ENCODE measurements at regions not wholly inside any gene's neighbourhood (a gene's known extent, or its start where the extent isn't known, plus 50 kb on each side); places are given as distances from the start of the nearest gene placed in this dataset.

DNA sequence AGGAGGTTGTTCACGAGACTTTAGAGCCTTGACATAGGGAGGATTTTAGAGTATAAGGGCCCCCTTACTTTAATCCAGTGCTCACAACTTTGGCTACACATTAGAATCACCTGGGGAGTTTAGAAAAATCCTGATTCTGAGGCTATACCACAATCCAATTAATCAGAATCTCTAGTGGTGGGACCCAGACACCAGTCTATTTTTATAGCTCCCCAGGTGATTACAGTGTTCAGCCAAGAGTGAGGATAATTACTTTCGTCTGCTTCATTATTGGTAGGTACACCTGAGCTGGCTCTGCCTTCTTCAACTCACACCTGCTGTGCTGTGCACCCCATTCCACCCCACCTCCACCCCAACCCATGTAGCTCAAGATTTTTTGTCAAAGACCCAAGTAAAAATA is 141.3 kb upstream of the EPB41L4A start:
- DNase-seq (ENCODE audit: low read depth), result no peak
- H3K4me3 ChIP-seq (ENCODE audit: low read depth, low read length), result no peak overlapping the region
- no peak for TF ChIP-seq CTCF (IDR thresholded peaks at IDR 0.05; ENCODE audit: control insufficient read depth, extremely low read depth, insufficient read depth)

DNA sequence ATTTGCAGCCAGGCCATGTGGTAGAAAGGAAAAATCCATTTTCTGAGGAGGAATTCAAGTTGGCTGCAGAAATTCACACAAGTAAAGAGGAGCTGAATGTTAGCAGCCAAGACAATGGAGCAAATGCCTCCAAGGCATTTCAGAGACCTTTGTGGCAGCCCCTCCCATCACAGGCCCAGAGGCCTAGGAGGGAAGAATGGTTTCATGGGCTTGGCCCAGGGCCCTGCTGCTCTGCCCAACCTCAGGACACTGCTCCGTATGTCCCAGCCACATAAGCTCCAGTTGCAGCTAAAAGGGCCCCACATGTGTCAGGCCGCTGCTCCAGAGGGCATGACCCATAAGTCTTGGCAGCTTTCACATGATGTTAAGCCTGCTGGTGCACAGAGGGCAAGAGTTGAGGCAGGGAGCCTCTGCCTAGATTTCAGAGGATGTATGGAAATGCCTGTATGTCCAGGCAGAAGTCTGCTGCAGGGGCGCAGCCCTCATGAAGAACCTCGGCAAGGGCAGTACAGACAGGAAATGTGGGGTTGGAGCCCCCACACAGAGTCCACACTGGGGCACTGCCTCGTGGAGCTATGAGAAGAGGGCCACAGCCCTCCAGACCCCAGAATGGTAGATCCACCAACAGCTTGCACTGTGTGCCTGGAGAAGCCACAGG is 144.2 kb upstream of the EPB41L4A start:
- no peak overlapping the region for H3K4me3 ChIP-seq (ENCODE audit: low read depth, low read length)
- DNase-seq (ENCODE audit: low read depth), result no peak
- no peak for TF ChIP-seq CTCF (IDR thresholded peaks at IDR 0.05; ENCODE audit: control insufficient read depth, extremely low read depth, insufficient read depth)

DNA sequence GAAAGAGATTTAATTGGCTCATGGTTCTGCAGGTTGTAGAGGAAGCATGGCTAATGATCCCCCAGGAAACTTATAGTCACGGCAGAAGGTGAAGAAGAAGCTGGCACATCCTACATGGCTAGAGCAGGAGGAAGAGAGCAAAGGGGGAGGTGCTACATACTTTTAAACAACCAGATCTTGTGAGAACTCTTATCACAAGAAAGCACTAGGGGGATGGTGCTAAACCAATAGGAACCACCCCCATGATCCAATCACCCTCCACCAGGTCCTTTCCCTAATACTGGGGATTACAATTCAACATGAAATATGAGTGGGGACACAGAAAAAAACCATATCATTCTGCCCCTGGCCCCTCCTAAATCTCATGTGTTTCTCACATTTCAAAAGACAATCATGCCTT is 147.2 kb upstream of the EPB41L4A start:
- DNase-seq (ENCODE audit: low read depth), result no peak
- no peak for TF ChIP-seq CTCF (IDR thresholded peaks at IDR 0.05; ENCODE audit: control insufficient read depth, extremely low read depth, insufficient read depth)
- H3K4me3 ChIP-seq (ENCODE audit: low read depth, low read length), result no peak overlapping the region

GRCh38 chr5:112569596-112569995 is 150.5 kb upstream of the EPB41L4A start:
- no peak overlapping the region for H3K4me3 ChIP-seq (ENCODE audit: low read depth, low read length)
- no peak for DNase-seq (ENCODE audit: low read depth)
- no peak for TF ChIP-seq CTCF (IDR thresholded peaks at IDR 0.05; ENCODE audit: control insufficient read depth, extremely low read depth, insufficient read depth)

DNA sequence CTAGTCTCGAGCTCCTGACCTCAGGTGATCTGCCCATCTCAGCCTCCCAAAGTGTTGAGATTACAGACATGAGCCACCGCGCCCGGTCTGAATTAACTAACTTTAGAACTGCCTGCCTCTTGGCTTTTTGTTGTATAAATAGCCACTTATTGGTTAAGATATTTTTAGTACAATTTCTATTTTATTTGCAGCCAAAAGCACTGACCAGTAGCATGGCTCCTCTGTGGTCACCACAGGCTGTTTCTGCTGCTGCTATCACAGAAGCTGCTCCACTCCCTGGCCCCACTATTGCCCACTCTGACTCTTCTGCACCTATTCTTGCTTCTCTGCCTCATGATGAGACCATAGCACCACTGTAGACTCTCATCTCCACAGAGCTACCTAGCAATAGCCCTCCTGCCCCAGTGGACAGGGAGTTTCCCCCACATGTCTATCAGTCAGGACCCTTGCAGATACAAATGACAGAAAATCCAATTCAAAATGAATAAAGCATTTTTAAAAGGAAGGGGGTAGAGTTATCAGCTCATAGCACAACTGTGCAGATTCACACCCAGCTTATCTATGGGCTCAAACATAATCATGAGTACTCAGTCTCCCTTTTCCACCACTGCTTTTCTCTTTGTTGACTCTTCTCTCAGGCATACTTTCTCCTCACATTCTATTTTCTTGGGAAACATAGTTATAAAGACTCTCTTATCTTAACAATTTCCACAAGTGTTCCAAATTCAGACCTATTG is 151.8 kb upstream of the EPB41L4A start:
- TF ChIP-seq CTCF (IDR thresholded peaks at IDR 0.05; ENCODE audit: control insufficient read depth, extremely low read depth, insufficient read depth), result no peak
- no peak for DNase-seq (ENCODE audit: low read depth)
- H3K4me3 ChIP-seq (ENCODE audit: low read depth, low read length), result no peak overlapping the region

DNA sequence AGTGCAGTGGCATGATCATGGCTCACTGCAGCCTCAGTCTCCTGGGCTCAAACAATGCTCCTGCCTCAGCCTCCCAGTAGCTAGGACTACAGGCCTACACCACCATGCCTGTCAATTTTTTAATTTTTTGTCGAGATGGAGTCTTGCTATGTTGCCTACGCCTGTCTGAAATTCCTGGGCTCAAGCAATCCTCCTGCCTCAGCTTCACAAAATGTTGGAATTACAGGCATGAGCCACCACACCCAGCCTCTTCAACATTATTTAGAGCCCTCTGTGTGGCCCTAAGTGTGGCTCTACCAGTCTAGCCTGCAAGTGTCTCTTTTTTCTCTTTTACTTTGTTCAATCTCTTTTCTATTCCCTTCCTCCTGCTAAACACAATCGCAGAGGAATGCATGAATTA is 154.4 kb upstream of the EPB41L4A start:
- no peak for DNase-seq (ENCODE audit: low read depth)
- TF ChIP-seq CTCF (IDR thresholded peaks at IDR 0.05; ENCODE audit: control insufficient read depth, extremely low read depth, insufficient read depth), result no peak
- H3K4me3 ChIP-seq (ENCODE audit: low read depth, low read length), result no peak overlapping the region

Measured in LNCaP clone FGC (cell line).